HG03175 (cell line): ENCODE measurements at regions not wholly inside any gene's neighbourhood (a gene's known extent, or its start where the extent isn't known, plus 50 kb on each side); places are given as distances from the start of the nearest gene placed in this dataset.
"Not testable (repeated sequence)": the region's sequence is repeated elsewhere in the genome, so short reads cannot be mapped to it uniquely, and the experiment has no call there.

ENCODE experiments used
- ATAC-seq: cut with Tn5 transposase; IDR thresholded peaks from one replicate; pipeline ENCODE4 v1.9.1; 2021; ENCODE audit warnings: mild to moderate bottlenecking, moderate library complexity; ENCODE audit not compliant: unreplicated experiment

DNA sequence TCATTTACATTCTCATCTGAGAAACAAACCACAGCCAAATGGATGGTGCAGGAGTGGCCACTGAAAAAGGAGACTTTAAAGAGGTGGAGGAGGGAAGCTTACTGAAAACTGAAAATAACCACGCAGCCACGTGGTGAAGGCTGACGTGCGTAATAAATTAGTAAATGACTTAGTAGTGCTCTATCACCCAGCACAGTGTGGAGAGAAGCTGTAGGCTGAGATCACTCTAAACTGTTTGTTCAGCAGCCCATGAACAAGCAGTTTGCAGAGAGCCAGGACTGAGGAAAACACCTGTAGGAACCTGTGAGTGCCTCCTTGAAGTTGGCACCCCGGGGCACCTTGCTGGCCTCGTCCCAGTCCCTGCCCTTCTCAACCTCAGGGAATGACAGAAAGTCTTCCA is 193.0 kb downstream of the TXNL1 start:
- ATAC-seq: no peak

DNA sequence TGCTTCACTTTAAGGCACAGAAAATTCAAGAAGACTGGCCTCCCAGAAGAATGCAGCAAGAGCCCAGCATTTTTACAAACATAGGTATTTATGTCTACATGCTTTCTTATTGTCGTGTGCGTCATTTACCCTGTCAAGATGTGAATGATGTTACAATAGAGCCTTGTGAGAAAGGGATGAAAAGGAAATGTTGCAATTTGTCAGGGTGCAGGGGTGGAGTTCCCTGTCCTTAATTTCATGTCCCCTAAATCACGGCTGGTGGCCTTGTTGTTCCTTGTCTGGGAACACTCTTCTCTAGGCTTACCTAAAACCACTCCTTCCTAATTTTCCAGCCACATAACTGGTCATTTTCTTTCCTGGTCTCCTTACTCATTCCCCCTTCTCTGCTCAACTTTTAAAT is 194.2 kb downstream of the TXNL1 start:
- ATAC-seq: no peak

DNA sequence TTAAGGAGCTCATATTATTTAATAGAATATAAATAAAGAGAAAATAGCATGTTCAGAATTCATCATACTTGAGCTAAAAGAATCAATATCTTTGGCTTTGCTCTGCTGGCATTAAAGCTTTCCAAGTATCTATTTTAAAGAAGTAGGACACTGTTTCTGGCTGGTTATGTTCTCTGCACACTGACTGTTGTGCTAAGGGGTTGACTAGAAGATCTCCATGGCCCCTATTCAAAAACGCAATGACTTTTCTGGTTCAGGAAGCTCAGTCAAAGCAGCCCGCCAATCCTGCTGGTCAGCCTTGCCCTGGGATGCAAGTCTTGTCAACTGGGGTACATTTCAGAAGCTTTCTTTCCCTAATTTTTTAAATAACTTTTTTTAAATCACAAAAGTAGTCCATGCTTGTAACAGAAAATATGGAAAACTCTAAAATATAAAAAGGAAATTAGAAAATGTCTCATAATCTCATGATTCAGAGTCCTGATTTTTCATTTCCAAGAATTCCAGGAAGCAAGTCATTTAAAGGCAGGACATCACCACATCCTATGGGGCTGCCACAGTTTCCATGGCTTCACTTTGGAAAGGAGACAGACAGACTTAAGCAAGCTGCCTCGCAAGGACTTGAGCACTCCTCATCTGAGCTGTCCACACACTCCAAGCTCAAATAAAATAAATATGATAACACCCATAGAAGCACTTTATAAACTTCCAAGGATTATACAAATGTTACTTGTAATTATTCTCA is 195.1 kb downstream of the TXNL1 start:
- no peak for ATAC-seq

DNA sequence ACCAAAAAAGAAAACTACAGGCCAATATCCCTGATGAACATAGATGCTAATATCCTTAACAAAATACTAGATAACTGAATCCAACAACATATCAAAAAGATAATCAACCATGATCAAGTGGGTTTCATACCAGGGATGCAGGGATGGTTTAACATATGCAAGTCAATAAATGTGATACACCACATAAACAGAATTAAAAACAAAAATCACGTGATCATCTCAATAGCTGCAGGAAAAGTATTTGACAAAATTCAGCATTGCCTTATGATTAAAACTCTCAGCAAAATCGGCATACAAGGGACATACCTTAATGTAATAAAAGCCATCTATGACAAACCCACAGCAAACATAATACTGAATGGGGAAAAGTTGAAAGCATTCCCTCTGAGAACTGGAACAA is 199.9 kb downstream of the TXNL1 start:
- ATAC-seq: not testable (repeated sequence)

DNA sequence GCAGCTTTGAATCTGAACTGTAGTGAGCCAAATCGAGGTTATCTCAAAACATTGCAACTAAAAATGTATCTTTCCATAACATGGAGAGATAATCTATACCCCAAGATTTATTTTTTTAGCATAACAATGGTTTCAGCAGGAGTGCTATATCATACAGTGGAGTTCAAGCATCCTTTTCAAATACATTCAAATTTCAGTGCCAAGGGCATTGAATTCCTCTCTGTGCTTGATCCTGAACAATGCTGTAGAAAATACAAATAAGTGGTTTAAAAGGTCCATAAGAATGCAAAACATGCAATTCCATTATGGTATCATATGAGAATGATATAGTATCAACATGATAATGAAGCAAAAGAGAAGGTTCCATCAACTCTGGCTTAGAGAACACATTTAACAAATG is 201.7 kb downstream of the TXNL1 start:
- no peak for ATAC-seq

DNA sequence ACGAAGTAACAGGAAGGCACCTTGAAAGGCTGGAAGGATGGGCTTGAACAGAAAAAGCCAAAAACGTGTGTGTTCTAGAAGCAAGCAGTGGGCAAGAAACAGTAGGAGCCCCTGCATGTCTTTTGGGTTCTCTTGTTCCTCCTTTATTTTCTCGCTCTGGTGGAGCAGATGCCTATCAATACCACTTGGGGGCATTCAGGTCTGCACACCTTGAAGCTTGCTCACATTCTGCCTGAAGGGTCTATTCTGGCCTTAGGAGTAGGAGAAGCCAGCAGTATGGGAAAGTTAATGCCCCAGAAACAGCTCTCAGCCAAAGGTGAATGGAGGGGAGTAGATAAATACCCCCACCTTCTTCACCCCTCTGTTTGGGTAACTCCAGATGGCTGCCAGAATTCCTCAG is 204.5 kb downstream of the TXNL1 start:
- ATAC-seq: no peak

DNA sequence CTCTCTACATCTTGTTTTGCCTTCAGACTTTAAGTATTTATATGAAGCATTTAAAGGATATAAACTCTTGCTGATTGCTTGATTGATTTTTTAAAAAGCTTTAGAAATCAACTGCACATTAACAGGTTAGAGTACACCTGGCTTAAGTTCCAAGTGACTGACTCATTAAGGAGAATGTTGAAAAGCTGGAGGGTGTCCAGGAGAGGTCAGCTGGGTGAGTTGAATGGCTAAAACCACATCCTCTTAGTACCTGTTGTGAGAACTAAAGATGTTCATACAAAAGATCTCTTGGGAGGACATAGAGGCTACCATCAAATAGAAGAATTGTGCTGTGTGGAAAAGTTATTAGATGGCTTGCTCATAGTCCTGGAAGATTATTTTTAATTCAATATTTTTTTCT is 206.8 kb downstream of the TXNL1 start:
- no peak for ATAC-seq

DNA sequence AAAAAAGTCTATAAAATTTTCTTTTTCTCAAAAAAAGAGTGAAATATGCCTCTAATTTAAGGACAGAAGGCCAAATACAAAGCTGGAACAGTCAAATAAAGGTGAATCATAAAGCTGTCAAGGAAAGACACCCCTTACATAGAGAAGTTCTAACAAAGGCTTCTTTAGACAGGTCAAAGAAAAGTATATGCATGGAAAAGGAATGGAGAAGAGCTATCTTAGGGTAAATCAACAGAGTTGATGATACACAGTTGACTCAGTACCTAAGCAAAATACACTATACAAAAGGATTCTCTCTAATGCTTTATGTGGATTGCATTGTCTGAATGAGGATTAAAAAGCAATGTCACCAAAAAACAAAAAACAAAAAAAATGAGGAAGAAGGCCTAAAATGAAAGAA is 214.8 kb downstream of the TXNL1 start:
- no peak for ATAC-seq

DNA sequence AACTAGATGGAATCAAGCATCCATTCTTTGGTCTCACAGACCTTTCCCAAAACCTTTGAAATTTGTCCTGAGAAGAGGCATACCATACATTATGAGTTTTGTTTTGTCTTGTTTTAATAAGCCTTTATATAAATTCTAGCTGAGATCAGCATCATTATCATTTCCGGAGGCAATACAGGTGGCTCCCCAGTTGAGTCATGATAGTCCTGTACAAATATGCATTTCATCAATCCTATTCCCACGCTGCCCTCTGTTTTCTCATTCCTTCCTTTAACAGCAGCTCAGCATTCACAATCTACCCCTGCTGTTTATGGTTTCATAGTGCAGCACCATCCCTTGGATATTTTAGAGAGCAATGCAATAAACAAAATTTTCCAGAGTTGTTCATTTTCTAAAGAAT is 216.7 kb downstream of the TXNL1 start:
- ATAC-seq: no peak

DNA sequence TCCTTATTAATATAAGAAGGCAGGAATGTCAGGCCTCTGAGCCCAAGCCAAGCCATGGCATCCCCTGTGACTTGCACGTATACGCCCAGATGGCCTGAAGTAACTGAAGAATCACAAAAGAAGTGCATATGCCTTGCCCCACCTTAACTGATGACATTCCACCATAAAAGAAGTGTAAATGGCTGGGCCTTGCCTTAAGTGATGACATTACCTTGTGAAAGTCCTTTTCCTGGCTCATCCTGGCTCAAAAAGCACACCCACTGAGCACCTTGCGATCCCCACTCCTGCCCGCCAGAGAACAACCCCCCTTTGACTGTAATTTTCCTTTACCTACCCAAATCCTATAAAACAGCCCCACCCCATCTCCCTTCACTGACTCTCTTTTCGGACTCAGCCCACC is 217.5 kb downstream of the TXNL1 start:
- ATAC-seq: not testable (repeated sequence)

DNA sequence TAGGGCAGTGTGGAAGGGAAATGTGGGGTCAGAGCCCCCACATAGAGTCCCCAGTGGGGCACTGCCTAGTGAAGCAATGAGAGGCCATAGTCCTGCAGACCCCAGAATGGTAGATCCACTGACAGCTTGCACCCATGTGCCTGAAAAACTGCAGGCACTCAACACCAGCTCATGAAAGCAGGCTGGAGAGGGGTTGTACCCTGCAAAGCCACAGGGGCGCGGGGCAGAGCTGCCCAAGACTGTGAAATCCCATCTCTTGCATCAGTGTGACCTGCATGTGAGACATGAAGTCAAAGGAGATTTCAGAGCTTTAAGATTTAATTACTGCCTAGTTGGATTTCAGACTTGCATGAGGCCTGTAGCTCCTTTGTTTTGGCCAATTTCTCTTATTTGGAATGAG is 224.0 kb downstream of the TXNL1 start:
- no peak for ATAC-seq

DNA sequence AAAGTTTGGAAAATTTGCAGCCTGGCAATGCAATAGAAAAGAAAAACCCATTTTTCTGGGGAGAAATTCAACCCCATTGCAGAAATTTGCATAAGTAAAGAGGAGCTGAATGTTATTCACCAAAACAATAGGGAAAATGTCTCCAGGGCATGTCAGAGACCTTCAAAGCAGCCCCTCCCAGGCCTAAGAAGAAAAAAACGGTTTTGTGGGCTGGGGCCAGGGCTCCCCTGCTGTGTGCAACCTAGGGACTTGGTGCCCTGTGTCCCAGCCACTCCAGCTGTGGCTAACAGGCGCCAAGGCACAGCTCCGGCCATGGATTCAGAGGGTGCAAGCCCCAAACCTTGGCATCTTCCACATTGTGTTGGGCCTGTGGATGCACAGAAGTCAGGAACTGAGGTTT is 224.5 kb downstream of the TXNL1 start:
- no peak for ATAC-seq

DNA sequence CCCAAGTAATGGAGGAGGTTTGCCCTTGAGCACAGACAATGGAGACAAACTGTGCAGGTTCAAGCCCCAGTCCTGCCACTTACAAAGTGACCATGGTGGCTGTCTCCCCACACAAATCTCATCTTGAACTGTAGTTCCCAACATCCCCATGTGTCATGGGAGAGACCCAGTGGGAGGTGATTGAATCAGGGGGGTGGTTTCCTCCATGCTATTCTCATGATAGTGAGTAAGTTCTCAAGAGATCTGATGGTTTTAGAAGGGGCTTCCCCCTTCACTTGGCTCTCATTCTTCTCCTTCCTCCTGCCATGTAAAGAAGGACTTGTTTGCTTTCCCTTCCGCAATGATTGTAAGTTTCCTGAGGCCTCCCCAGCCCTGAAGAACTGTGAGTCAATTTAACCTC is 225.4 kb downstream of the TXNL1 start:
- no peak for ATAC-seq

DNA sequence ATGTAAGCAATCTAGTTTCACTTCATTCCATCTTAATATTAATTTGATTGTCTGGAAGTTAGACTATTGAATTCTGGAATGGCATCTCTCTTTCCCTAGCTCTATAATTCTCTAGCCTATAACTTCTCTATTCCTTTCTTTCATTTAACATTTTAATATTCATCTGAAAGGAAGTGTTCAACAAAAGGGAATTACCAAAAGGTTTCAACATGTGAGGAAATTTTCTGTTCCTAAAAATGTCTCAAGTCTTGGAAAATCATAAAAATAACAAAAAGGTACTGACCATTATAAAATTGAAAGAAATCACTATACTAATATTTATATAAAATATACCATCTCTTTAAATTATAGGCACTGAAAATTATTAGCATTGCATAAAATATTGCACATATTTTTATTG is 228.7 kb downstream of the TXNL1 start:
- no peak for ATAC-seq

DNA sequence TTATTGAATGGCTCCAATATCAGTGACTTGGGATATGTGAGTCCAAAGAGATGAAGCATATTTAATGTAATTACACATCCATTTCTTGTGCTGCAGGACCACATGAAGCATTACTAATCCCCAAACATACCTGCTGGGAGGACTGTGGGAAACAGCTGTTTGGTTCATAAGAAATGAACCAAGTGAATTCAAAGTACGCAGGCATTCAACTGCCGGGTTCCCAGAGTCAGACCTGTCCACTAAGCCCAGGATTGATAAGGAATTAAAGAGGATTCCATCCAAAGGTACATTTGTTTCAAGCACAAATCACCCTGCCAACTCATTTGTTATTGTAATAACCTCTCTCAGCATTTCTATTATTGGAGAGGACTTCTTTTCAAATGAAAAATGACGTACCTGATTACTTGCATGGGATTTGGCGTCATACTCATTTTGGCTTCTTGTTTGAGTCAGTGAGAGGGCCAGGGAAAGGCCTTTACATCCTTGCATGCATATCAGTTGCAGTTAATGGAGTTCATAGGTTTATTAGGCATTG is 230.7 kb downstream of the TXNL1 start:
- ATAC-seq: no peak

DNA sequence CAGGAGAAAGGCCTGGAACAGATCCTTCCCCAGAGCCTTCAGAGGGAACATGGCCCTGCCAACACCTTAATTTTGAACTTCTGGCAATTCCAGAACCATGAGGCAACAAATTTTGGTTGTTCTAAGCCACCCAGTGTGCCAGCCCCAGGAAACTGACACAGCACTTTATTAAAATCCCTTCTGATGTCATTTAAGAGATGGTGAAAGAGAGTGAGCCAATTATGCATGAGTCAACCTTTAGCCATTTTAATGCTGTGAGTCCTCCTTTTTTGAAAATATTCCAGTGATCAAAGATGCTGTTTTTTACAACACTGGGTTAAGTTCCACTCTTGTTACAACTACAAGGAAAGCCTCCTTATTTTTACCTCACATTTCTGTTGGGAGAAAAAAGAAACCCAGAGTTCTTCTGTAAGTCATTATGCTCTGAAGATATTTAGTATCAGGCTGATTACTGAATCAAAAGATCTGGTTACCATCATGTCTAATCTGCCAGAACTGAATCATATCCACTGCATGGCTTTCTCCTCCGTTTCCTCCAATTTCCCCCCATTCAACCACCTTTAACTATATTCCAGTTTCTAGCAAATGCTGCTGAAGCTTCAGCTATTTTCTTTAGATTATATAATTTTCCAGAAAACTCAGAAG is 235.4 kb downstream of the TXNL1 start:
- no peak for ATAC-seq

DNA sequence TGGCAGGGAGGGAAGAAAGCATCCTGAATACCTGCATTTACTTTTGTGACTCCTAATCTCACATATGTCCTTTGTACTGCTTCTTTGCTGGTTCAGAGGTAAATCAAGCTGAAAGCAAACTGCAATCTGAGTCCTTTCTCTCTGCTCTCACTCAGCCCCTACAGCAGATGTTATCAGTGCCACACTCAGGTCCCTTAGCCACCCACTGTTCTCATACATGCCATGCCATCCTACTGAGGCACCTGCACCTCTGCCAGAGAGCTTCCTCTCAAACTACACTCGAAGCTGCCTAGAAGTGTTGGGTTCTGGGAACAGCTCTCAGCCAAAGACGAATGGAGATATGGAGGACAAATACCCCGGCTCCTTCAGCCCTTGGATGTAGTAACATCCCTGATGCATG is 244.5 kb downstream of the TXNL1 start:
- no peak for ATAC-seq

DNA sequence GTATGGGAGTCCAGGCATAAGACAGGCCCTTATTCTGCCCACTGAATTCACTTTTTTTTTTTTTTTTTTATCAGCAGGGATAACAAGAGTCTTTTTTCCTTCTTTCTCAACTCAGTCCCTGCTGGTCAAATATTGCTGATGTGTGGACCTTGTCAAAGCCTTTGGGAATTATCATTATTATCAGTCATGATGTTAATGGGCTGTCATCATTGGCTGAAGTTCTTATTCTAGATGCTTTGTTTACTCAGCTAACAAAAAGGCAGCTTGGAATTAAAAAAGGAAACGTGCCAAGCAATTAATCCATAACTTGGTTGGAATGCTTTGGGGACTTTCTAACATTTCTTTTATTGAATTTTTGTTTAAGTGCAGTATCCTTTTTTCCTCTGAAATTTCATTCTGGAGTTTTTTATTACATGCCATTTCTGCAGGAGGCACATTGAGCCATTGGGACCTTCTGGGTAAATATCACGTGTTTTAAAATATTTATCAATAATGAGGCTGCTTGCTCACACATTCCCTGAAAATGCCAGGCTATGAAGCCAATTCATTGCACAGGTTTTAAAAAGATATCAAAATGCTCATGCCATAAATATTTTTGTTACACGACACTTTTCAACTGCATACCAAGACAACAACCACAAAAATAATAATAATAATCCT is 246.3 kb downstream of the TXNL1 start:
- ATAC-seq: no peak

DNA sequence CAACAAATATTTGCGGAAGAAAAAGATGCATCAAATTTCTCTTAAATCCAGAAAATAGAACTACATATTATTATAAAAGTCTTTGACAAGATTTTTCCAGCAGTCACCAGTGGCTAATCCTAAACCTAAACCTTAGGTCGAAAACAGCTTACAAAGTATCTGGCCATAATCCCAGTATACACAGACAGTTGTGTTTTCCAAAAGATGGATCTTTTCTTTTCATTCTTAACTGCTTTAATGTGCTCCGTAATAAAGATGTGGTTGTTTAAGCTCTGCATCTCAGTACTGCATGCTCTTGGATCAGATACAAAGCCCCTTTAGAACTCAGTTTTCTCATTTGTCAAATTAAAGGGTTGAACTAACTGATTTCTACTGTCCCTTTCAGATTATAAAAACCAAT is 247.8 kb downstream of the TXNL1 start:
- ATAC-seq: no peak

DNA sequence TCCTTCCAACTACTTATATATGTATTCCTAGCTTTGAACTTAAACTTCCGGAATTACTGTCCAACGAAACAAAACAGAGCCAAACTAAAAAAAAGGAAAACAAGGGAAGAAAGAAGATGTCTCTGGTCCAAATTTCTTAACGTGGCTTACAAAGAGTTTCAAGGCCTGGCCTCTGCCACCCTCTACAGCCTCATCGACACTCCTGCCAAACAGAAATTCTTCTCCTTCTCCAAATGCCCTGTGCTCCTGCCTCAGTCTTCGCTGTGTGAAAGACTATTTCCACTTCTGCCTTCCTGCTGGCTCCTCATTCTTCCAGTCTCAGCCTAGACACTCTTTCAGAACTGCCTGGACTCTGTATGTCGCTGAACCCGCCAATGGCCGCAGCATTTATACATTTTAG is 249.2 kb downstream of the TXNL1 start:
- no peak for ATAC-seq

DNA sequence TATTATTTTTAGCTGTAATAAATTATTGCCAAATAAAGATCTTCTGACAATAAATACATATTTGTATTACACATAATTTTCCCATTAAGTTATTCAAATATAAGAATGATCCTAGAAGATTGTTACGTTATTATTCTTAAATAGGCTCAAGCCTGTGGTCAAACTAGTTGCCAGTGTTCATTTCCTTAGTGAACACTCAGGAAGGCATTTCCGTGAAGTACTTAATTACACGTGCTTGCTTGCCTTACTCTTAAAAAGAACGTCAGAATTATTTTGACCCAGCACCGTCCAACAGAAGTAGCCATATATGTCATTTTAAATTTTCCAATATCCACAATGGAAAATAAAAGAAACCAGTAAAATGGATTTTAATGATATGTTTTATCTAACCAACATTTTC is 249.8 kb downstream of the TXNL1 start:
- ATAC-seq: no peak

DNA sequence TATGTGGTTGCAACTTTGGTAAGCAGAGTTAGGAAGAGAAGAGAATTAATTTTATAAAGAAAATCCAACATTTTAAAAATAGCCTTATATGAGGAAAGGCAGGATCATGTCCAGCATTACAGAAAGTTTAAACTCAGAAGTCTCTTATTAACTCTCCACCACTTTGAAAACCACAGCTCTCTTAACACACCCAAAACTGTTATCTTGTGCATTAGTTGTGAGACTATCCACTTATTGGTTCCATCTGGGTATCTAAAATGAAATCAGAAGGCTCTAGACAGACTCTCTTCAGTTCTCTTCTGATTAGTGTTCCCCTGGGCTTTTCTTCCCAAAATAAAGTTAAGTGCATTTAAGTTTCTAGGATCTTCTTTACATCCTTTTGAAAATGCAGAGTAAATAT is 251.5 kb downstream of the TXNL1 start:
- ATAC-seq: no peak
